Skeletal muscle satellite cell (primary cell): ENCODE measurements at regions not wholly inside any gene's neighbourhood (a gene's known extent, or its start where the extent isn't known, plus 50 kb on each side); places are given as distances from the start of the nearest gene placed in this dataset.
A peak's percentile ranks its signal among the peaks of the same experiment; 100 is the strongest.

ENCODE experiments used
- H3K27me3 ChIP-seq: 2 replicates; pipeline ENCODE4 v1.7.0; 2013; ENCODE audit warnings: low read length; ENCODE audit not compliant: control insufficient read depth, insufficient read depth
- H3K36me3 ChIP-seq: 2 replicates; pipeline ENCODE4 v1.7.0; 2013; ENCODE audit warnings: mild to moderate bottlenecking, control low read depth, low read length; ENCODE audit not compliant: insufficient read depth
- H3K4me1 ChIP-seq: 2 replicates; pipeline ENCODE4 v1.7.0; 2013; ENCODE audit warnings: low read length; ENCODE audit not compliant: control insufficient read depth, insufficient read depth
- H3K4me2 ChIP-seq: 2 replicates; pipeline ENCODE4 v1.7.0; 2013; ENCODE audit warnings: mild to moderate bottlenecking, low read length
- H3K4me3 ChIP-seq: 2 replicates; pipeline ENCODE4 v1.7.0; 2013; ENCODE audit warnings: low read length
- H3K9ac ChIP-seq: 2 replicates; pipeline ENCODE4 v1.7.0; 2013; ENCODE audit warnings: mild to moderate bottlenecking, low read depth, low read length, moderate library complexity
- H3K9me3 ChIP-seq: replicated peaks from 2 replicates; pipeline ENCODE4 v1.7.0; 2013; ENCODE audit warnings: mild to moderate bottlenecking, control low read depth, low read length

GRCh38 chr1:235047331-235047871 is 81.2 kb downstream of the TOMM20 start:
- no peaks in the 10 kb centered on the region for H3K36me3 ChIP-seq
- peak overlapping the region; percentile 75 for H3K9ac ChIP-seq
- no peaks in the 10 kb centered on the region for H3K27me3 ChIP-seq
- no peak overlapping the region for H3K4me3 ChIP-seq
- peaks cover 34% of the 10 kb centered on the region for H3K4me1 ChIP-seq
- peak overlapping the region; percentile 61 for H3K4me2 ChIP-seq
- no peaks in the 10 kb centered on the region for H3K9me3 ChIP-seq

- H3K4me1 ChIP-seq, result peaks cover 29% of the 10 kb centered on the region
- H3K36me3 ChIP-seq, result no peaks in the 10 kb centered on the region
- H3K4me2 ChIP-seq, result no peak overlapping the region
- H3K27me3 ChIP-seq, result no peaks in the 10 kb centered on the region
- H3K9ac ChIP-seq, result no peak overlapping the region
- H3K9me3 ChIP-seq, result no peaks in the 10 kb centered on the region
- H3K4me3 ChIP-seq, result no peak overlapping the region
These were observed 82.6 kb downstream of the TOMM20 start for GRCh38 chr1:235045921-235046601.

- H3K4me1 ChIP-seq, result peaks cover 25% of the 10 kb centered on the region
- H3K9ac ChIP-seq, result no peak overlapping the region
- no peaks in the 10 kb centered on the region for H3K36me3 ChIP-seq
- no peak overlapping the region for H3K4me3 ChIP-seq
- H3K4me2 ChIP-seq, result no peak overlapping the region
- no peaks in the 10 kb centered on the region for H3K9me3 ChIP-seq
- H3K27me3 ChIP-seq, result no peaks in the 10 kb centered on the region
These were observed 83.5 kb downstream of the TOMM20 start for GRCh38 chr1:235045034-235045690.

- Histone ChIP-seq H3K9ac (no peak overlapping the region), H3K4me1 (peaks cover 10% of the 10 kb centered on the region), H3K4me2 (no peak overlapping the region), H3K27me3 (no peaks in the 10 kb centered on the region), H3K36me3 (no peaks in the 10 kb centered on the region), H3K4me3 (no peak overlapping the region), H3K9me3 (no peaks in the 10 kb centered on the region)
These were observed 85.4 kb downstream of the TOMM20 start for GRCh38 chr1:235043234-235043633.

- Histone ChIP-seq H3K27me3 (no peaks in the 10 kb centered on the region), H3K9me3 (no peaks in the 10 kb centered on the region), H3K4me3 (no peak overlapping the region), H3K4me1 (no peaks in the 10 kb centered on the region), H3K36me3 (no peaks in the 10 kb centered on the region), H3K4me2 (no peak overlapping the region), H3K9ac (no peak overlapping the region)
These were observed 89.9 kb downstream of the TOMM20 start for GRCh38 chr1:235038701-235039100.

GRCh38 chr1:235035928-235036327 is 92.7 kb downstream of the TOMM20 start:
- Histone ChIP-seq H3K36me3 (no peaks in the 10 kb centered on the region), H3K4me3 (no peak overlapping the region), H3K27me3 (no peaks in the 10 kb centered on the region), H3K4me2 (no peak overlapping the region), H3K9ac (no peak overlapping the region), H3K4me1 (no peaks in the 10 kb centered on the region), H3K9me3 (no peaks in the 10 kb centered on the region)

GRCh38 chr1:235030919-235031596 is 97.6 kb downstream of the TOMM20 start:
- peaks cover 3% of the 10 kb centered on the region for H3K4me1 ChIP-seq
- H3K36me3 ChIP-seq, result no peaks in the 10 kb centered on the region
- no peak overlapping the region for H3K4me2 ChIP-seq
- no peaks in the 10 kb centered on the region for H3K27me3 ChIP-seq
- H3K4me3 ChIP-seq, result no peak overlapping the region
- H3K9me3 ChIP-seq, result no peaks in the 10 kb centered on the region
- H3K9ac ChIP-seq, result no peak overlapping the region

GRCh38 chr1:235027862-235028250 is 100.8 kb downstream of the TOMM20 start:
- Histone ChIP-seq H3K27me3 (no peaks in the 10 kb centered on the region), H3K4me1 (peaks cover 7% of the 10 kb centered on the region), H3K9ac (no peak overlapping the region), H3K9me3 (no peaks in the 10 kb centered on the region), H3K4me2 (no peak overlapping the region), H3K36me3 (no peaks in the 10 kb centered on the region), H3K4me3 (no peak overlapping the region)

GRCh38 chr1:235027076-235027861 is 101.4 kb downstream of the TOMM20 start:
- peaks cover 13% of the 10 kb centered on the region for H3K4me1 ChIP-seq
- H3K4me3 ChIP-seq, result no peak overlapping the region
- no peak overlapping the region for H3K9ac ChIP-seq
- H3K36me3 ChIP-seq, result no peaks in the 10 kb centered on the region
- no peaks in the 10 kb centered on the region for H3K9me3 ChIP-seq
- H3K4me2 ChIP-seq, result no peak overlapping the region
- H3K27me3 ChIP-seq, result no peaks in the 10 kb centered on the region

GRCh38 chr1:235025422-235025984 is 103.1 kb downstream of the TOMM20 start:
- Histone ChIP-seq H3K27me3 (no peaks in the 10 kb centered on the region), H3K4me2 (no peak overlapping the region), H3K9me3 (no peaks in the 10 kb centered on the region), H3K36me3 (no peaks in the 10 kb centered on the region), H3K9ac (no peak overlapping the region), H3K4me1 (peaks cover 17% of the 10 kb centered on the region), H3K4me3 (no peak overlapping the region)
